ENCODE measurements at regions not wholly inside any gene's neighbourhood (a gene's known extent, or its start where the extent isn't known, plus 50 kb on each side); places are given as distances from the start of the nearest gene placed in this dataset.

DNA sequence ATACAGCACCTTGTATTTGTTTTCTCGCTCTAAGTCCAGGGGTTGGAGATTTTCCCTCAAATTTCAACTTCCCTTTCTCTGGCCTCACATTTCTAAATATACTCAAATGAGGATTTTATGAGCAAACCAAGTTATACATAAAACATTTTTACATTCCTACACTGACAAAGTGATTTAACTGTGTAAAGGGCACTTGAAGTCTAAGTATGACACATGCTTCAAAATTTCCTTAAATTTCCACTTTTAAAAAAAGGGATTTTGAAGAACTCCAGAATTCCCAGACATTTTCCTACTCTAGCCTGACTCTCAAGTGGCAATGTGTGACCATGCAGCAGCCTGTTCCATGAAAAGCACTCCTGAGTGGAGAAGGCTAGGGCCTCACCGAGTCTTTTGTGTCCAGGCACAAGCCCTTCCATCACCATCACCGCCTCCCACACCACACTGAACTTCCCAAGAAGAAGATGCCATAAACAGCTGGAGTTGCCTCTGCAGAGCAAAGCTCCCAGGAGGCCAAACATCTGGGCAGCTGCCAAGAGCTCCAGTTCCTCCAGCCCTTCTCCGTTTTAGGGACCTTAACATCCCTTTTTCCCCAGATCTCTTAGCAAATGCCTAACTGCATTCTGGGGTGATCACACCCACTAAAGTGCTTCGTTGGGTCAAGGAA is 68.9 kb downstream of the NCR2 start:
- no peak for FAIRE-seq

DNA sequence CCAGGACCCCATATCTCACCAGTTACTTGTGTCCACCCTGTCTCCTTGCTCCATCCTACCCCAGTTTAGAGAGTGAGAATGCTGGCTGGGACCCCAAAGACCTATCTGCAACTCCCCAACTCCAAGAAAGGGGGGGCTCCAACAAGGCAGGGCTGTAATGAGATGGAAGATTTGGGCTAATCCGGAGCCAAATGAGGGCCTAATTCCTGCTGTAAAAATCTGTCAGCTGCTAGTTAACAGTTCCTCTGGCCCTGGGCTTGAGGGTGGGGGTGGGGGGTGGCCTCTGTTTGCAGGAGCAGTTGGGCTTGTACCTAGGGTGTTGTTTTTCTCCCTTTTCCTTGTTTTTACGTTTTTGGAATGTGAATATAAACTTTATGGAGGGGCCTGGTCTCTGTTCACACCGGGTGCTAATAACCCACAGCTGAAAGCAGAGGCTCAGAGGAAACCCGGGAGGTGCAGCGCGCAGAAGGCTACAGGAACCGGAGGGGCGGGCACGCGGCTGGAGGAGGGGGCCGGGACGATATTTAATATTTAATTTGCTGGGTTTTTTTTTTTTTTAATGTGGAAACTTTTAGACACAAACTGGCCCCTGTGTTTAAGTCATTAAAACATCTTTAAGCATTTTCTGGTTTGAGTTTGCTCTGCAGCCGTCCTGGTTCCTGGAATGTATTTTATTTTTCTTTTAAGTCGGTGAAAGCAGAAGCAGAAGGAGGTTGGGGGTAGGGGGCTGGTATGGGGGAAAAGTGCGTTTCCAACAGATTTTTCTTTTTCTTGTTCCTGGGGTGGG is 70.7 kb downstream of the NCR2 start:
- no peak for FAIRE-seq

DNA sequence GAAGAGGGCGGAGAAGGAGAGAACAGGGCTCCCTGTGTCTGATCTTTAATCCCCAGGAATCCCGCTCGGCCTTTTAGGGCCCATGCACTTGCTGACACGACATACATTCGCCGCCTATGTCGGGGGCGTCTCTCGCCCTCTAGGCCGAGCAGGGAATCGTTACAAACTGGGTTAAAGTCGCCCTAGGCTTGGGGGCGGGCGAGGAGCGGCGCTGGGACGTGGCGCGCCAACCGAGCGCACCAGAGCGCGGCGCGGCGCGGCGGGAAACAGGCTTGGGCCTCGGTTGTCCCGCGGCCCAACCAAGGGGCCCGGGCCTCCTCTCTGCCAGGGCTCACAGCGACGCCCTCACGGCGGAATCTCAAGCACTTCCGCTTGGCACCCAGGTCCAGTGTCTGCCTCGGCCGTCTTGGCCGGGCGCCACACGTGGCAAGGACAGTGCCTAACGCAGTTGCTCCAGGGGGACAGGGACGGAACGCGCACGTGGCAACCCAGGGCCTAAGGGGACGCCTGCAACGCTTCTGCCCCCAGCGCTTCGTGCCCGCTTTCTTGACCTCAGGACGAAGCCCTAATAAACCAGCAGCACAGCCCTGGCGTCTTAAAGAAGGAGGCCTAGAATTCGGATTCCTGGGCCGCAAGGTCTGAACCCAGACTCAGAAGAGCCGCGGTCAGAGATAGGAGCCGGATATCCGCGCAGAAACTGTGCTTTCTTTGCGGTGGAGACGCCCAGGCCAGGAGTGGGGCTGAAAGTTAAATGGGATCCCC is 71.5 kb downstream of the NCR2 start:
- FAIRE-seq, result no peak

DNA sequence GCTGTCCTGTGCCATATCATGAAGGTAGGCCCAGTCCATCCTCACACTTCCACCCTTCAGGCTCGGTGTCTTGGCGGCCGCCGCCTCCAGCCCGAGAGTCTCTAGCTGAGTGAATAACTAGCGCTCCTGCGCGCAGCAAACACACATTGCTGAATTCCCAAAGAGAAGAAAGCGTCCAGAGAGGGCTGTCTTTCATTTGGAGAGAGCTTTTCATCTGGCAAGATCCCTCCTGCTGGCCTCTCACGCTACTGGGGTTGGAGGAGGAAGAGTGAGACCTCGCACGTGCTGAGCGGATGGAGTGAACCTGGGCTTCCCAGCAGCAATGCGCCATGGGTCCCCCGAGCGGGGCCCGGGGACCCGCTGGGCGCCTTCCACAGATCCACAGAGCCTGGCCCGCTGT is 73.2 kb downstream of the NCR2 start:
- no peak for FAIRE-seq

DNA sequence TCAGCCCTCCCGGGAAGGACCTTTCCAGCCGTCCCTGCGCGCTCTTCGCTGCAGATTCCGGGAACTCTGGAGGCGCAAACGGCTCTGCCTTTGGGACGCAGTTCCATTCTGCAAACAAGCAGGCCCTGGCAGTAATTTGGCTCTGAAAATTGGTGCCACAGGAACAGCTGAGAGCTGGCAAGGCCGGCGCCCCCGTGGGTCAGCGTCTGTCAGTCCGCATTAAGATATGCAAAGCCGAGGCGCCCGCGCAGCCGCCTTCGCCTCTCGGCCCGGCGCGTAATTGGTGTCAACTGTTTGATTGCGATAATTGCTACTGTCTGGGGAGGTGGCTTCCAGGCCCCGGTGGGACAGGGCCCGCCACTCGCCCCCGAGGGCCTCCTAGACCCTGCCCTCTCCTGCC is 73.6 kb downstream of the NCR2 start:
- no peak for FAIRE-seq

DNA sequence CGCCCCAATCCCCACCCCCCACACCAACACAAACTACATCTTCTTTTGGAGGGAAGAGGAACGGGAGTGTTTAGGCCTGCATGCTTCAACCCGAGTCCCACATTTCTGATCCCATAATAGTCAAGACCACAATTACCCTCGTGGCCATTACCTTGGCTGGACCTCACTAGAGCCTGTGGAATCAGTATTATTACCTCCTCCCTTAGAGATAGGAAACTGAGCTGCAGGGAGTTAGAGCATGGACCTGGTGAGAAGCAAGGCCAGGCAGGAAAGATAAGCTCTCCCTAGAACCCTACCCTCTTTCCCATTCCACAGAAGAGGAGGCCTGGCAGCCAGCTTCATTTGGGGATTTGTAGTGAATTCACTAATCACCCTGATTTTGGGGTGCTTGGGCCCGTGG is 74.1 kb downstream of the NCR2 start:
- no peak for FAIRE-seq

DNA sequence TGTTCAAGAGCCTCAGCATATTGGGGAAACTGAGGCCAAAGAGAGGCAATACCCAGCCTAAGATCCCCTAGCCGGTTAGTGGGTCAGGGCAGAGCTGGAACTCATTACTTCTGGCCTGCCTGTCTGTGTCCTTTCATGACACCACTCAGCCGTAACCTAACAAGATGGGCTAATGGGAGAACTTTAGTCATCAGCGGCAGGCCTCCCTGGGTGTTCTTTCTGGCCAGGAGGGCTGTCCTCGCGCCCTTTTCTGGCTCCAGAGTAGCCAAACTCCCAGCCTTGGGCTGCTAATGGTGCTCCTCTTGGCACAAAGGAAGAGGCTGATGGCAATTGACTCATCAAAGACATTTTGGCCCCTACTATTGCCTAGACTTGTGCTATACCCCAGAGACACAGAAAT is 76.6 kb downstream of the NCR2 start:
- FAIRE-seq, result no peak

DNA sequence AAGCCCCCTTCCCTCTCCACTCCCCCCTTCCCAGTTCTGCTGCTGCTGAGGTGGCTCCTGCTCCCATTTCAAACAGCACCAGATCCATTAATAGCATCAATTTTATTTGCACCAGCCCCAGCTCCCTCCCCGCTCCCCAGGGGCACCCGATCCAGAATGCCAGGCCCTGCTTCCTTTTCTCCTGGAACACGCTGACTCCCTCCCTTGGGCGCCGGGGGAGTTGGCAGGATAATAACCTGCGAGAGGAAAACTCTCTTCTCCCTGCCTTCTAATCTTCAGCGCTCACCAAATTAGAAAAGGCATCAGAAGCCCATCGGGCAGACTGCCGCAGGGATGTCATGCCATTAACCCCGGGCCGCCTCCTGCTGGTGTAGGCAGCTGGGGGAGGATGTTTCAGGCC is 77.8 kb downstream of the NCR2 start:
- no peak for FAIRE-seq

DNA sequence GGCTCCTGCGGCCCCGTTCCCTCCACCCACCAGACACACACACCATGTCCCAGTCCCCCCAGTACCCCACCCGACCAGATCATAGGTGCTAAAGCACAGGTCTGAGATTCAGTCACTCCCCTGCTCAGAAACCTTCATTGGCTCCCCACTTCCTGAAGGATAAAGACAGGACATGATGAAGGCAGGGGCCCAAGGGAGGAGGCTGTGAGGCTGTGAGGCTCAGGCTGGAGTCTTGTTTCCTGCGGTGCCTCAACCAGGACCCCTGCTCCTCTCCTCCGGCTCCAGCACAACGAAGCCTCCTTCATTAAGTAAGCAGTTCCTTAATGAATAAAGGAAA is 81.1 kb downstream of the NCR2 start:
- no peak for FAIRE-seq

DNA sequence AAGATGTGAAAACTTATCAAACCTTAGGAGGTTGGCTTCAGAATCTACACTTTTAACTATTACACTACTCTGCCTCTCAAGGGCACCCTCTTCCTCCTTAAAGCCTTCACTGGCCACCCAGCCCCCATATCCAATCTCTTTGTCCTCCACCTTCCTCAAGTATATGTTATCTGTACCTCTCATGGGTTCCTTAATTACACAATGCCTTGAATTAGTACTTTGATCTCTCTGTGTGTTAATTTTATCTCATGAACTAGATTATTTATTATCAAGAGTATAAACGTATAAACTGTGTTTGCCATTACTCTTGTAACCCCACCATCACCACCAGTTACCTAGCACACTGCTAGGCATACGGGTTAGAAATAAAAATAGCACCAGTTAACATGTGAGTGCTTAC is 83.3 kb downstream of the NCR2 start:
- FAIRE-seq, result no peak

DNA sequence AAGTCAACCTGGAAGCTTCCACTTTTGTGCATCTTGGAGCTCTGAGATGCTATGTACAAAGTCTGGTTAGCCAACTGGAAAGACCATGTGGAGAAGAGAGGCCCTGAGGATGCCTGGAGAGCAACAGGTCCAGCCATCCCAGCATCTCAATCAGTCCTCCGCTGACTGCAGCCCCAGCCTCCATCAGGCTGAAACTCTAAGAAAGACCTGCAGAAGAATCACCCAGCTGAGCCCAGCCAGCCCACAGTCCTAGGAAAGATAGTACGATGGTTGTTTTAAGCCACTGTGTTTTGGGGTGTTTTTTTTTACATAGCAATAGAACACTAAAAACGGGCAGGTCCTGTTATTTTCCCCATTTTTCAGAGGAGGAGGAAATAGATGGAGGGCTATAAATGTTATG is 84.0 kb downstream of the NCR2 start:
- no peak for FAIRE-seq

DNA sequence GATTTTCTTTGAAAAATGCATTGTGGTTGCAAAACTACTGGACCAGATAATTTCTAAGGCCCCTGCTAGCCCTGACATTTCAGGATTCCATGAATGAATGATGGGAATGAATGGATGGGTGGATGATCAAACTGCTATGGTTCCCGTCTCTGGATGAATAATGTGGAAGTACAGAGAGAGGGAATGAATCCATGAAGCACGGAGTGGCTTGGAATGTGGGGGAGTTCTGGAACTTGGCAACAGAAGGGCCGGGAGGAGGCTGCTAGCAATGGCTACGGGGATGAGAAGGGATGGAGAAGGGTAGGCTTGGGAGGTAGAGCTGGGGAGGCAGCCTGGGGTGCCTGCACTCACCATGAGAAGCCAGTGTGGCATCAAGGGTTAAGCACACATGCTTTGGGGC is 84.8 kb downstream of the NCR2 start:
- no peak for FAIRE-seq

DNA sequence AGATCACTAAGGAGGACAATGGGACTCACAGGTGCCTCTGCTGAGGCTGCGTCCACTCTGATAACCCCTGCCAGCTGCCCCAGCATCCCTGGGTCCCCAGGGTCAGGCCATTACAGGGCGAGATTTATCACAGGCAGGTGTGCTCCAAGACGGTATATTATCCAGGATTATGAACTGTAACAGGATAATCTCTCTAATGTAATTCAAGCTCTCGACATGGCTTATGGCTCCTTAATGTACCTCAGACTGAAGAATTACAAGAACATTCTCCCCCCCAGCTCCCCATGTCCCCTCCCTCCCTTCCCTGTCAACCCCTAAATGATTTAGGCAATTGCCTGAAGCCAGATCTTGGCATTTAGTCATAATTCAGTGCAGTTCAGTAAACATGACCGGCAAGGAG is 86.8 kb downstream of the NCR2 start:
- no peak for FAIRE-seq

DNA sequence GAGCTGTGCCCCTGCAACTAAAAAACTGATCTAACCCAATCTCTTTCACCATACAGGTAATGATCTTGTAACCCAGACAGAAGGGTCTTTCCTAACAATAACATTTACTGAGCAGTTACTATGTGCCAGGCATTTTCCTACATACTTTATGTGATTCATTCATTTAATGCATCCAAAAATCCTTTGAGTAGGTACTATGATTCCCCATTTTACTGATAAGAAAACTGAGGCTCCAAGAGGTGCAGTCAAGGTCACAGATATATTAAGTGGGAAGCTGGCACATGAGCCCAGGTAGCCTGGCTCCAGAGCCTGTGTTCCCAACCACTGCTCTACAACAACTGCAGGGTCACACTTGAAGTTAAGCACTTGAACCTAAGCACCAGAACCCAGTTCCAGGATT is 87.6 kb downstream of the NCR2 start:
- FAIRE-seq, result no peak

DNA sequence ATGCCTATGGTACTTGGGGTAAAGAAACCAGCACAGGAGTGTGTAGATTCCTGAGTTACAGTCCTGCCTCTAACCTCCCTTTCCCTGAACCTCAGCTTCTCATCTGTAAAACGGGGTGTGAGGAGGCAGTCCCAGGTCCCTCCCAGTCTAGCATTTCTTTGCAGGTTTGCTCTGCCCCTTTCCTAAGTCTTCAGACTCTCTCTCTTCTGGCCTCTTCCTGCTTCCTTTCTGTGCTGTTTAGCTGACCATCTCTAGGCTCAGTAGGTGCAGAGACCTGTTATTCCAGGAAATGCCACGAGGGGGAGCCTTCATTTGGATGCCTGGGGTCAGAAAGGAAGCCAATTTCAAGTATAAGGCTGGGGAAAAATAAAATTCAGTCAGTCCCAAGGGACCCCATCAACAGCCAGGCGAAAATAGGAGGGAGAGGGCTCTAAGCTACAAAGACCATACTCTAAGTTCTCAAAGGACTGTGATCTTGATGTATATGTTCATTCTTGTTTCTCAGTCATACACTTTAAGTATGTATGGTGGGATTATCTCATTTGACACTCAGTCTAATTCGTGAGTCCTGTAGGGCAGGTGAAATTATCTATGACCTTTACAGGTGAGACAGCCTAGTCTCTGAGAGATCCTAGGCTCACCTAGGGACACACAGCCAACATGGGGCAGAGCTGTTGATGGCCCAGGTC is 89.1 kb downstream of the NCR2 start:
- FAIRE-seq, result peak; percentile 84

DNA sequence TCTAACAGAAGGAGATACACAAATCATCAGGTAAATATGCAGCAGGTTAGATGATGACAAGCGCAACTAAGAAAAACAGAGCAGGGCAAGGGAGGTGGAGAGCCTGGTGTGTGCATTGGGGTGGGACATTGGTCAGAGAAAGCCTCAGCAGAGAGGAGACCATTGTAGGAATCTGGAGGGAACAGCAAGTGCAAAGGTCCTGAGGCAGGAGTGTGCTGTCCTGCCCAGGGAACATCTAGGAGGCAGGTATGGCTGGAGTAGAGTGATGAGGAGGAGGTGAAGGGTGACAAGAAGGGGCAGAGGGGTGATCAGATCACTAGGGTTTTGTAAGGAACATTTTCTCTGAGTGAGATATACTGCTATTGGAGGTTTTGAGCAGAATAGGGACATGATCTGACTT is 90.1 kb downstream of the NCR2 start:
- no peak for FAIRE-seq

DNA sequence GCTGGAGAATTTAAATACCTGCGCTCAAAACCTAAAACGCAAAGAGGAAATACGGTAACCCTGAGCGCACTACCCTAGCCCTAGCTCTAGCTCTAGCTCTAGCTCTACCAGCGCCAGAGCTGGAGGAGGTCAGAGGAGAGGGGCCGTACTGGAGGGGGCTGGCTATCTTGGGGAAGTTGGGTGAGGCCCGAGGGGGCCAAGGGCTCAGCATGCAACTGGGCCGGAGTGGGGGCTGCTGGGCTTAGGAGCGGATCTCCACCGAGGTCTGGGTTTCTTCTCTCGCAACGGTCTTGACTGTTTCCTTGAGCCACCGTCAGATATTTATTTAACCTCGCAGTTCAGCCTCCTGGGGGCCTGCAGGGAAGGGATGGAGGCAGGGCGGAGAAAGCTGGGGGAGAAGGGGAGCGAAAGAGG is 91.0 kb downstream of the NCR2 start:
- no peak for FAIRE-seq

DNA sequence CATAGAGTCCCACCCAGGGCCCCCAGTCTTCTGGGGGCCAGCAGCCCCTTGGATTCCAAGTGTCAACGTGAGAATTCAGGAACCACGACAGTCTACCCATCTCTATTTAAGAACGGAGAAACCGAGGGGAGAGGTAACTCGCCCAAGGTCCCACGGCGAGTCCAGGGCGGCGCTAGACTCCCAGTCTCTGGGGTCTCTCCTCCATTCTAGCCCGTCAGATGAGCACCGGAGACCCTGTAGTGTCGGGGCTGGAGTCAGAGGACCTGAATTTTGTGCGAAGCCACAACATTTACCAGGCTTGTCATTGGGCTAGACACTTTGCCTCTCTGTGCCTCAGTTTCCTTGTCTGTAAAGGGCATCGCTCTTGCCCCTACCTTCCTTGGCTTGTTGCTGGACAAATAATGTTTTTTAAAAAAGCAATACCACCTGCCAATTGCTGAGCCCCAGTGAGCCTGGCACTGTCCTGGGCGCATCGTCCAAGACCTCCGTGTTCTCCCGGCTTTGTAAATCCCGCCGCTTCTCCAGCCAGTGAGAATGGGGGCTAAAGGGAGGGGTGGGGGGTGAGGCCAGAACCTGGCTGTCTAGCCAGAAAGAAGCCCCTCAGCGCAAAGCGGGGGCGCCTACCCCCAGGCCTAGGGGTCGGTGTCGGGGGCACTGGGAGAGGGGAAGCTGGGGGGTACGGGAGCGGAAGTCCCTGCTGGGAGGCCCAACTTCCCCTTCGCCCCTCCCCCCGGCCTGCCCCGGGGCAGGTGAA is 91.7 kb downstream of the NCR2 start:
- no peak for FAIRE-seq

DNA sequence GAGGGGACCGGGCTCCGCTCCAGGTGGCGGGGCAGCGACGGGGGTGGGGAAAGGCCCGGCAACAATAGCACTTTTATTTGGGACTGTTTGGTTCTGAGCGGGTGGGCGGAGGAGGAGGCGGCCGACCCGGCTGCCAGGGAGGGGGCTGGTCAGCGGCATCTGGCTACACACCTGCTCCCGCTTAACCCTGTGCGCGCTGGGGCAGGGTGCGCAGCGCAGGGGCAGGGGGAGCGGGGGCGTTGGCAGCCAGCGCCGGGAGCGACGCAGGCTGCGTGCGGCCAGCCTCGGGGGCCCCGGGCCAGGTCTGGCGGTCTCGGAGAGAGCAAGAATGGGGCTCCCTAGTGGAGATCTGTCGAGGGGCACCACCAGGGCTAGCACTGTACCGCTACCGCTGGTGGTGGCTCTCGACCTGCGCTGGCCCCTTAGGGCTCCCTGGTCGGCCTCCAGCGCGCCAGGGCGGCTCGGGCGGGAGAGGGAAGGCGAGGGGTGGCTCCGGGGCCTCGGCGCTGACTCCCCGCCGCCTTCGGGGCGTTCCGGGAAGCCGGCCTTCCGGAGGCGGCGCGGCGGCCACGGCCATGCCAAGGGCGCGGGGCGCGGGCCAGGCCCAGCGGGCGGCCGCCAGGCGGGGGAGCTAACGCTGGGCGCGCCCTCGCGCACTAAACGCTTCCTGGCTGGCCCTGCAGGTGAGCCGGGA is 92.4 kb downstream of the NCR2 start:
- no peak for FAIRE-seq

DNA sequence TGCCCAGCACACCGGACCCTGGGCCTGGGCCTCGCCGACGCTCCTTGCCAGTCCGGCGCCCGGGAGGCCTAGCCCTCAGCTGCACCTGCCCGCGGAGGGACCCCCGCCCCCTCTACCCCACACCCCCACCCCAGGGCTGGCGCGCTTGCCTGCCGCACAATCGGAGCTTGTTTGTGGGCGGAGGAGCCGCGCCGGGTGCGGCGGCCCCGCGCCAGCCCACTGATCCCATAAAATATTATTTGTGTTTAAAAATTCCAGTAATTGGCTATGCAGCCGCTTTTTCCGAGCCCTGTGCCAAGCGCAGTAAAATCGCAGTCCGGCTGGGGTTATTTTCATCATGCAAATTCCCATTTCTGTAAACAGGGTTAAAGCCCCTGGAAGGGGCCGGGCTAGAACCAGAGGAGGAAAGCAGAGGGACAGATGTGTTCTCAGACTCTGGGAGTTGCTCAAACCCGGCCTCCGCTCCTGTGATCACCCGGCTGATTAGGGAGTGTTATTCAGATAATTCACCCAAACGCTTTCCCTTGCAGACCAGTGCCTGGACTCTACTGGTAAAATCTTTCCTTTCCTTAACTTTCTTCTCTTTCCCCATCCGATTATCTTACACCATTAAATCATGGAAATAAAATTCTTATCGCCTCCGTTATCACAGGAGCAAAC is 93.1 kb downstream of the NCR2 start:
- no peak for FAIRE-seq

DNA sequence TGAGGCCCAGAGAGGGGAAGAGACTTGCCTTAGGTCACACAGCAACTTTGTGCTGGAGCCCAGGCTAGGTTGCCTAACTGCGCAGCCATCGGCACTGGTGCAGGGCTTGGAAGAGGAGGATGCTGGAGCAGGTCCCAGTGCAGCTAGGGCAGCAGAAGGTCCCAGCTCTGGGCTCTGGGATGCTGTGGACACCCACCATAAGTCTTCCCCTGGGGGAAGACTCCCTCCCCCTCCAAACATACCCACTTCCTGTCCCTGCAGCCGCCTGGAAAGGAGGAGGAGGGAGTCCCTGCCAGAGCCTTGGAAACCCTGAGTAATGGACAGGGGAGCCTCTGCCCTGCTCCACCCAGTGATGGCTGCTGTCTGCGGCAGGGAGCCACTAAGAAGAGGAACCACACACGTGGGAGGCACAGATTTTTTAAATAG is 93.6 kb downstream of the NCR2 start:
- FAIRE-seq, result no peak
